ENCODE measurements at regions not wholly inside any gene's neighbourhood (a gene's known extent, or its start where the extent isn't known, plus 50 kb on each side); places are given as distances from the start of the nearest gene placed in this dataset.

GRCh38 chr3:148205977-148206376, 491.7 kb upstream of the AGTR1 start:
- no peak for TF ChIP-seq CTCF (optimal IDR thresholded peaks at IDR 0.05 in 1 of 3, IDR thresholded peaks at IDR 0.05 in 1 of 3, conservative IDR thresholded peaks at IDR 0.05 in 1 of 3; ENCODE audit: extremely low read depth in 1 of 3, insufficient read depth in 2 of 3, low read length in 3 of 3)
- no peak for TF ChIP-seq EZH2 (IDR thresholded peaks at IDR 0.05; ENCODE audit: low read length)

Data from keratinocyte (primary cell).